ENCODE measurements at regions not wholly inside any gene's neighbourhood (a gene's known extent, or its start where the extent isn't known, plus 50 kb on each side); places are given as distances from the start of the nearest gene placed in this dataset.

DNA sequence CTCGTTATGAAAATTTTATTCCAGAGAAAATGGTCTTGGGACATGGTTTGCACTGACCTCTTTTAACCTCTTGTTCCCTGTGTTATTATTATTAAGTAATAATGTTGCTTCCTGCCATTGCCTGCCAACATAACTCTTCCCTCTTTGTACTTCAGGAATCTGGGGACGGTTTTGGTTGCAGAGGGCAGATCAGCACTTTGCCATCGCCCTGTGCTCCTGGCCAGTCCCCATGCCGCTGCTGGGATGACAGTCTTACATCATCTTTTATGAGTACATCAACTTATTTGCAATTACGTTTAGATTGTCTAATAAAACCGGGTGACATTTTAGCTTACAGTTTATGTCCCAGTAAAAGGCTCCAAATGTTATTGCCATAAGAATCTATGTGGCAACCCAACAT lies 157.2 kb downstream of the CDH26 start:
- no peak for DNase-seq (ENCODE audit: low read depth, low spot score)
- intact Hi-C loops (cut with micrococcal nuclease; ENCODE audit: unreplicated experiment) = no loop called here
- ChIA-PET CTCF (interaction anchor here (0.6 kb wide), 1 partner anchor 1074 kb away, joined by 5 read pairs; no protein-coding TSS in a partner anchor), POLR2A (no interaction called here)
- in situ Hi-C loops (cut with HindIII; ENCODE audit: low pct_unique_long_range_greater_than_20kb, low sequenced_read_pairs) = no loop called here
- Histone ChIP-seq H3K9me3 (ENCODE audit: control insufficient read depth, insufficient read depth, low read depth, low read length) (no peaks in the 10 kb centered on the region), H3K4me3 (ENCODE audit: low read depth in 2 of 2, low read length in 2 of 2) (no peak overlapping the region), H3K27me3 (ENCODE audit: control insufficient read depth, insufficient read depth, low read length) (peaks cover 3% of the 10 kb centered on the region), H3K27ac (ENCODE audit: low read length) (no peak overlapping the region), H3K36me3 (ENCODE audit: control insufficient read depth, insufficient read depth, low read length) (no peaks in the 10 kb centered on the region), H3K4me1 (ENCODE audit: control insufficient read depth, insufficient read depth, low read length) (no peaks in the 10 kb centered on the region)
- no peak for ATAC-seq
- no peak for TF ChIP-seq TCF7L2 (IDR thresholded peaks at IDR 0.05; ENCODE audit: low read depth, low read length)
- TF ChIP-seq, protein P1, sequence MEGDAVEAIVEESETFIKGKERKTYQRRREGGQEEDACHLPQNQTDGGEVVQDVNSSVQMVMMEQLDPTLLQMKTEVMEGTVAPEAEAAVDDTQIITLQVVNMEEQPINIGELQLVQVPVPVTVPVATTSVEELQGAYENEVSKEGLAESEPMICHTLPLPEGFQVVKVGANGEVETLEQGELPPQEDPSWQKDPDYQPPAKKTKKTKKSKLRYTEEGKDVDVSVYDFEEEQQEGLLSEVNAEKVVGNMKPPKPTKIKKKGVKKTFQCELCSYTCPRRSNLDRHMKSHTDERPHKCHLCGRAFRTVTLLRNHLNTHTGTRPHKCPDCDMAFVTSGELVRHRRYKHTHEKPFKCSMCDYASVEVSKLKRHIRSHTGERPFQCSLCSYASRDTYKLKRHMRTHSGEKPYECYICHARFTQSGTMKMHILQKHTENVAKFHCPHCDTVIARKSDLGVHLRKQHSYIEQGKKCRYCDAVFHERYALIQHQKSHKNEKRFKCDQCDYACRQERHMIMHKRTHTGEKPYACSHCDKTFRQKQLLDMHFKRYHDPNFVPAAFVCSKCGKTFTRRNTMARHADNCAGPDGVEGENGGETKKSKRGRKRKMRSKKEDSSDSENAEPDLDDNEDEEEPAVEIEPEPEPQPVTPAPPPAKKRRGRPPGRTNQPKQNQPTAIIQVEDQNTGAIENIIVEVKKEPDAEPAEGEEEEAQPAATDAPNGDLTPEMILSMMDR (IDR thresholded peaks at IDR 0.05) = no peak
- TF ChIP-seq, protein P2, sequence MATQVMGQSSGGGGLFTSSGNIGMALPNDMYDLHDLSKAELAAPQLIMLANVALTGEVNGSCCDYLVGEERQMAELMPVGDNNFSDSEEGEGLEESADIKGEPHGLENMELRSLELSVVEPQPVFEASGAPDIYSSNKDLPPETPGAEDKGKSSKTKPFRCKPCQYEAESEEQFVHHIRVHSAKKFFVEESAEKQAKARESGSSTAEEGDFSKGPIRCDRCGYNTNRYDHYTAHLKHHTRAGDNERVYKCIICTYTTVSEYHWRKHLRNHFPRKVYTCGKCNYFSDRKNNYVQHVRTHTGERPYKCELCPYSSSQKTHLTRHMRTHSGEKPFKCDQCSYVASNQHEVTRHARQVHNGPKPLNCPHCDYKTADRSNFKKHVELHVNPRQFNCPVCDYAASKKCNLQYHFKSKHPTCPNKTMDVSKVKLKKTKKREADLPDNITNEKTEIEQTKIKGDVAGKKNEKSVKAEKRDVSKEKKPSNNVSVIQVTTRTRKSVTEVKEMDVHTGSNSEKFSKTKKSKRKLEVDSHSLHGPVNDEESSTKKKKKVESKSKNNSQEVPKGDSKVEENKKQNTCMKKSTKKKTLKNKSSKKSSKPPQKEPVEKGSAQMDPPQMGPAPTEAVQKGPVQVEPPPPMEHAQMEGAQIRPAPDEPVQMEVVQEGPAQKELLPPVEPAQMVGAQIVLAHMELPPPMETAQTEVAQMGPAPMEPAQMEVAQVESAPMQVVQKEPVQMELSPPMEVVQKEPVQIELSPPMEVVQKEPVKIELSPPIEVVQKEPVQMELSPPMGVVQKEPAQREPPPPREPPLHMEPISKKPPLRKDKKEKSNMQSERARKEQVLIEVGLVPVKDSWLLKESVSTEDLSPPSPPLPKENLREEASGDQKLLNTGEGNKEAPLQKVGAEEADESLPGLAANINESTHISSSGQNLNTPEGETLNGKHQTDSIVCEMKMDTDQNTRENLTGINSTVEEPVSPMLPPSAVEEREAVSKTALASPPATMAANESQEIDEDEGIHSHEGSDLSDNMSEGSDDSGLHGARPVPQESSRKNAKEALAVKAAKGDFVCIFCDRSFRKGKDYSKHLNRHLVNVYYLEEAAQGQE (IDR thresholded peaks at IDR 0.05; ENCODE audit: insufficient read depth in 1 of 2, low read depth in 2 of 2, low read length in 1 of 2) = no peak
- TF ChIP-seq SIN3A (IDR thresholded peaks at IDR 0.05; ENCODE audit: borderline replicate concordance, insufficient read depth, low read depth, low read length) = no peak
- TF ChIP-seq POLR2AphosphoS5 (IDR thresholded peaks at IDR 0.05; ENCODE audit: low read depth, low read length) = no peak
- BruUV-seq (replicated peaks) = no TSS peak

DNA sequence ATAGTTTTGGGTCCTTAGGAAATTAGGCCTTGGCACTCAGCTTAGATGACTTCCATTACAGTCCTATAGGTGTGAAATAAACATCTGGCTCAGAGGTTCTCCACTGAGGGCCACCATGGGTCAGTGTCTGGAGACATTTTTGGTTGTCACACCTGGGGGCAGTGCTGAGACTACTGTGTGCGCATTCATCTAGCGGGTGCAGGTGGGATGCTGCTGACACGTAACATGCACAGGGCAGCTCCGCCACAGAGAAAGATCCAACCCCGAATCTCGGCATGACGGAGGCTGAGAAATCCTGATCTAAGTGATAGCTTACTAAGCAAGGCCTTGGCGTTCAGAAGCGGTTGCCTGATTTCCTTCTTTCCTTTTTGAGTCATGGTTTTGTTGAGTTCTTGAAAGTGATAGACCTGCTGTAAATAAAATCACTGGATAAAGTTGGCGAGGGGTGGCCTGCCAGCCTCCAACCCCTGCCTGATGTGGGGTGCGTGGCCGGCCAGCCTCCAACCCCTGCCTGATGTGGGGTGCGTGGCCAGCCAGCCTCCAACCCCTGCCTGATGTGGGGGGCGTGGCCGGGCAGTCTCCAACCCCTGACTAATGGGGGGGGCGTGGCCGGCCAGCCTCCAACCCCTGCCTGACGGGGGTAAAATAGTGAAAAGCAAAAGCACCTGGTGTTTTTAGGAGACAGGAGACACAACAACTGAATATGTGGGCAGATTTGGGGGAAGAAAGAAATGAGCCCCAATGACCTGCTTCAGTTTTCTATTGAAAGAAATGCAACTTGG lies 158.1 kb downstream of the CDH26 start:
- H3K27ac ChIP-seq (ENCODE audit: low read length) = no peak overlapping the region
- ATAC-seq = no peak
- H3K4me1 ChIP-seq (ENCODE audit: control insufficient read depth, insufficient read depth, low read length) = no peaks in the 10 kb centered on the region
- H3K9me3 ChIP-seq (ENCODE audit: control insufficient read depth, insufficient read depth, low read depth, low read length) = no peaks in the 10 kb centered on the region
- DNase-seq (ENCODE audit: low read depth, low spot score) = no peak
- no peaks in the 10 kb centered on the region for H3K36me3 ChIP-seq (ENCODE audit: control insufficient read depth, insufficient read depth, low read length)
- in situ Hi-C loops (cut with HindIII; ENCODE audit: low pct_unique_long_range_greater_than_20kb, low sequenced_read_pairs) = no loop called here
- TF ChIP-seq, protein P1 (IDR thresholded peaks at IDR 0.05) = no peak
- TF ChIP-seq TCF7L2 (IDR thresholded peaks at IDR 0.05; ENCODE audit: low read depth, low read length) (no peak), SIN3A (IDR thresholded peaks at IDR 0.05; ENCODE audit: borderline replicate concordance, insufficient read depth, low read depth, low read length) (no peak), POLR2AphosphoS5 (IDR thresholded peaks at IDR 0.05; ENCODE audit: low read depth, low read length) (no peak)
- TF ChIP-seq, protein P2 (IDR thresholded peaks at IDR 0.05; ENCODE audit: insufficient read depth in 1 of 2, low read depth in 2 of 2, low read length in 1 of 2) = no peak
- BruUV-seq (replicated peaks) = no TSS peak
- intact Hi-C loops (cut with micrococcal nuclease; ENCODE audit: unreplicated experiment) = no loop called here
- H3K4me3 ChIP-seq (ENCODE audit: low read depth in 2 of 2, low read length in 2 of 2) = no peak overlapping the region
- POLR2A ChIA-PET = no interaction called here
- CTCF ChIA-PET = no interaction called here
- peaks cover 3% of the 10 kb centered on the region for H3K27me3 ChIP-seq (ENCODE audit: control insufficient read depth, insufficient read depth, low read length)

All from Panc1 (cell line).